Esophagus mucosa (tissue), 1 donor: ENCODE measurements at regions not wholly inside any gene's neighbourhood (a gene's known extent, or its start where the extent isn't known, plus 50 kb on each side); places are given as distances from the start of the nearest gene placed in this dataset.
"Not testable (repeated sequence)": the region's sequence is repeated elsewhere in the genome, so short reads cannot be mapped to it uniquely, and the experiment has no call there.

ENCODE experiments used
- ATAC-seq: fragments of 200-7000 bp; cut with Tn5 transposase; one replicate; pipeline ENCODE4 v1.9.1; 2020
- donor health status: DM: yes; HTN: yes; CAD: no.

GRCh38 chr16:29198231-29198630 is 208.3 kb downstream of the NPIPB11 start:
- ATAC-seq = no peak

GRCh38 chr16:29197494-29198100 is 208.9 kb downstream of the NPIPB11 start:
- not testable (repeated sequence) for ATAC-seq

DNA sequence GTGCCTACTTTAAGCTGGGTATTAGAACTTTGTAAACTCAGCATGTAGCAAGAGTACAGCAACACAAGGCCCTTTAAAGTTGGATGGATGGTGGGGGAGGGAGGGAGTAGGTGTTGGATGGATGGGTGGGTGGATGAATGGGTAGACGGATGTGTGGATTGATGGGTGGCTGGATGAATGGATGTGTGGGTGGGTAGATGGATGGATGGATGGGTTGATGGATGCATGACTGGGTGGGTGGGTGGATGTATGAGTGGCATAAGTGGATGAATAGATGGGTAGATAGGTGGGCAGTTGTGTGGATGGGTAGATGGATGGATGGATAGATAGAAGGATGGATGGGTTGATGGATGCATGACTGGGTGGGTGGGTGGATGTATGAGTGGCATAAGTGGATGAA is 209.8 kb downstream of the NPIPB11 start:
- ATAC-seq = not testable (repeated sequence)

- ATAC-seq = not testable (repeated sequence)
Measured at GRCh38 chr16:29195116-29195872, 210.4 kb downstream of the LAT start.

DNA sequence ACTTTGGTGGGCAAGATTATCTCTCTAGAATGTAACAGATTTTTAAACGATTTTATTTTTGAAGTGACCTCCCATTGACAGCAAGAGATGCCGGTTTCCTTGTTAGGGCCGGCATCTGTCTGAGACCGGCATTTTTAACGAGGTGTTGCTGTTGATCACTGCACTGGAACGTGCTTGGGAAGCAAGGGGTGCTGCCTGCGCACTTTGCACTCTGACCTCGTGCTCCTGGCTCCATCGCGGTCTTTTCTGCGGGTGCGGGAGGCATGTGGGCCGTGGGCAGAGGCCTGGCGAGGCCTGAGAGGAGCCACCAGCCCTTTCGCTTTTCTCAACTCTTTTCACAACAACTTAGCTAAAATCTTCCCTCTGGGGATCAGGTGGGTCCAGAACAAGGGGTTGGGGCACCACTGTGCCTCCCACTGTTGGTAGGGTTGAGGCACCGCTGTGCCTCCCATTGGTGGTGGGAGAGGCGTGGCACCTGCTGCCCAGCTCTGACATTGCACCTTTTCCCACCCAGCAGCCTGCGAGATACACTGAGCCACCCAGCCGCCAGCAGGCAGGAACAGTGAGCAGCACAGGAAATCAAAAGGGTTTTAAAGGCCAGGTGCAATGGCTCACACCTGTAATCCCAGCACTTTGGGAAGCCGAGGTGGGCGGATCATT is 209.5 kb downstream of the LAT start:
- ATAC-seq = not testable (repeated sequence)

GRCh38 chr16:29193634-29194033 is 208.8 kb downstream of the LAT start:
- not testable (repeated sequence) for ATAC-seq

DNA sequence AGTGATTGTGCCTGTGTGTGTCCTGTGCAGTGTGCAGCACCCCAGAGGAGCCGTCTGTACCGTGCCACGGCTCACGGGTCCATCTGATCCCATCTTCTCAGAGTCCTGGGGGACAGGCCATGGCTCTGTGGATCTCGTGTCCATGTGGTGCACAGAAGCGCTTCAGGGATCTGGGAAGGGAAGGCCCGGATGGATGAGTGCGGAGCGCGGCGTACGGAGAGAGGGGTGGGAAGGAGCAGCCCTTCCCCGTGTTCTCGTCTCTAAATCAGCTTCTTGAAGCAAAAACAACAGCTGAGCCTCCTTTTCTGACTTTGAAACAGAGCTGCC is 208.4 kb downstream of the LAT start:
- not testable (repeated sequence) for ATAC-seq

DNA sequence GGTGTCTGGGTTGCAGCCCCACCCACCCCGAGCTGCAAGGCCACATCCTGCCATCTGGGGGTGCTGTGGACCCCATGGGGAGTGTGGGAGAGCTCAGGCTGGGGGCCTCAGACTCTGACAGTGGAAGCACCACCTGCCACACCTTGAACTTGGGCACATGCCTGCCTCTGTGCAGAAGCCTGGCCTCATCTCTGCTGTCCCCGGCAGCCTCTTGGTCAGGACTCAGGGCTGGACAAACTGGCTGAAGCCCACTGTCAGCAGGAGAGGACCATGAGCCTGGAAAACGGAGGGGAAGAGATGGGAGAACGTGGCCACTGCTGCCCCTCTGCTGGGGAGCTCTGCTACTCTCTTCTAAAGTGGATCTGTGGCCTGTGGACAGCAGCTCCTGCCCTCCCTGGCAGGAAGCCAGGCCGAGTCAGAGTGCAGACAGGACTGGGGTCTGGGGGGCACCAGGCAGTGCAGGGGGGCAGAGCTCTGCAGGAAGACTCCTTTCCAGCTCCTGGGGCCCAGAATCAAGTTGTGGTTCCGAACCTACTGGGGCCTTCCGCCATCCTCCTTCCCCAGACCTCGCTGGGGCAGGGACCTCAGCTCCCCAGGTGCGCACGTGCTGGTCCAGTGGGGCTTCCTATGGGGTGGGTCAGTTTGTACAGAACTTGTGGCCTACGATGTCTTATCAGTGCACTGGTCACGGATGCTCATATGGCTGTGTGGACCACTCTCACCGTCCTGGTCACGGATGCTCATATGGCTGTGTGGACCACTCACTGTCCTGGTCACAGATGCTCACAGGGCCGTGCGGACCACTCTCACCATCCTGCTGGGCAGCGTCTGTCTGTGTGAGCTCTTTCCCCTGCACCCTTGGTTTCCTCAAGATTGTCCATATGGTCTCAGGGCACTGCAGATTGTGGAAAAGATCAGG is 207.7 kb downstream of the LAT start:
- ATAC-seq = peak; percentile 25

DNA sequence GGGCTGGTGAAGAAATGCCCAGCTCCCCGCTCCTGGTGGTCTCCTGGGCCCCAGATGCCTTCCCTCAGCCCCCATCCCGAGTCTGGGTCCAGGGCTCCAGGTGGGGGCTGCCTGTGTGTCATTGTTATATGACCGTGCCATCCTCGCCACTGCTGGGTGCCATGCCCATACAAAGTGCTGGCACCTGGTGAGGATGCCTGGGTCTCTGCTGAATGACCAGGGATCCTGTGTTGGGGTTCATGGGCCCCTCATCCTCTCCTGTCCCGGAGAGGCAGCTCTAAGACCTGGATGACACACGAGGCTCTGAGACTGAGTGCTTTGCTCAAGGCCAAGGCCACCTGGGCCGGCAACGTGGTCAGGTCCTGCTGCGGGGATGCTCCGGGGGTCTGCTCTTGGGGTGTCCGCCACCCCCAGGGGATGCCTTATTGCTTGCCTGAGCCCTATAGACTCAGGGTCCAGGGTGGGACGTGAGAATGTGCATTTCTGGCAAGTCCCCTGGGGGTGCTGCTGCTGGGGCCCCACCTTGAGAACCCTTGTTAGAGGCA is 206.9 kb downstream of the LAT start:
- not testable (repeated sequence) for ATAC-seq

- not testable (repeated sequence) for ATAC-seq
Measured at GRCh38 chr16:29190553-29191431, 205.9 kb downstream of the LAT start.

DNA sequence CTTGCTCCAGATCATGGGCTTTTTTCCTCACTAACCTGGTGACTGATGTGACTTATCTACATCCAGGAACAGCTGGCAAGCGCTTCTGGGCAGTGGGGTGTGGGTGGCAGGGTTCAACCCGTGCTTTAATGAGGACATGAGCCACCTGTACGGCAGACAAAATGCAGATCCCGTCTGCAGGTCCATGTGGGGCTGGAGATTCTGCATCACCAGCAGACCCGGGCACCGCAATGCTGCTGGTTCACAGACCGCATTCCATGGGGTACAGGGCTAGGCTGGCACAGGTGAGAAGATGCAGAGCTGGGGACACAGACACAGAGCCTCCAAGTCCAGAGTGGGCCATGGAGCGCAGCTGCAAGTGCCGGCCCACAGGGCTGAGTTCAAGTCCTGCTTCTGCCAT is 204.0 kb downstream of the LAT start:
- not testable (repeated sequence) for ATAC-seq

DNA sequence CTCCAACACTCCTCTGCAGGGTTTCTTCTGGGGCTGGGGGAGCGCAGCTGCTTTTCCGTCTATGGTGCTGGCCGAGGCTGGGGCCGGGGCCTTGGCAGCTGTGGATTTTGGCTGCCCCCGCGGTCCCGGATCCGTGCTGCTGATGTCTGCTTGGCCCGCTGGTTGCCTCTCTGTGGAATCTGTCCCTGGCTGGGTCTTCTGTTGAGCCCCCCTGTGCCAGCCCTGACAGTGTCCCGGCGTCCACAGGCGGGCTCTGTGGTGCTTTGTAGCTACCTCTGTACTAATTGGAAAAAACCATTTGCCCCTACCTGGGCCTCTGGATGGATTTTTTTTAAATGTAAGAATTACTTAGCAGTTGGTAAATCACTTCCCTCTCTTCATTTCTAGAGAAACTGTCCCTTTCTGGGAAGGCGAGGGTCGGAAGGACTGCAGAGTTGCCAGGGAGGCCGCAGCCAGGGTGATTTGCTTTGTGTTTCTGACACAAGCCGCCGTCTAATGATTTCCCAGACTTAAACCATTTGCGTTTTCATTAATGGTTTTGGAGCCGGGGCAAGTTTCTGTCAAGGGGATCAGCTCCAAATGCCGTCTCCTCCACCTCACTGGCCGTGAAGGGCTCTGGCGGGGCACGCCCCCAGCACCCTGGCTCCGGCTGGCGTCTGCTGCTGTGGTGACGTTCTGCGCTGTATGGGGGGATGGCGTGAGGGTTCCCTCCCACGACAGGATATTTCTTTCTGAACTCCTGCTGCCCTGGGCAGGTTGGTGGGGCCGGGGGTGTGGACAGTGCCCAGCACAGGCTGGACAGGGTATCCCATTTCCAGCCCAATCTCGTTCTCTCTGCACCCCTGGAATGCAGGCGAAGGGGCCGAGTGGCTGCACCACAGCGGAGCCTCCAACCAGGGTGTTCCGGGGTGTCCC is 201.7 kb downstream of the LAT start:
- ATAC-seq = not testable (repeated sequence)

GRCh38 chr16:29185872-29186271 is 201.0 kb downstream of the LAT start:
- not testable (repeated sequence) for ATAC-seq

DNA sequence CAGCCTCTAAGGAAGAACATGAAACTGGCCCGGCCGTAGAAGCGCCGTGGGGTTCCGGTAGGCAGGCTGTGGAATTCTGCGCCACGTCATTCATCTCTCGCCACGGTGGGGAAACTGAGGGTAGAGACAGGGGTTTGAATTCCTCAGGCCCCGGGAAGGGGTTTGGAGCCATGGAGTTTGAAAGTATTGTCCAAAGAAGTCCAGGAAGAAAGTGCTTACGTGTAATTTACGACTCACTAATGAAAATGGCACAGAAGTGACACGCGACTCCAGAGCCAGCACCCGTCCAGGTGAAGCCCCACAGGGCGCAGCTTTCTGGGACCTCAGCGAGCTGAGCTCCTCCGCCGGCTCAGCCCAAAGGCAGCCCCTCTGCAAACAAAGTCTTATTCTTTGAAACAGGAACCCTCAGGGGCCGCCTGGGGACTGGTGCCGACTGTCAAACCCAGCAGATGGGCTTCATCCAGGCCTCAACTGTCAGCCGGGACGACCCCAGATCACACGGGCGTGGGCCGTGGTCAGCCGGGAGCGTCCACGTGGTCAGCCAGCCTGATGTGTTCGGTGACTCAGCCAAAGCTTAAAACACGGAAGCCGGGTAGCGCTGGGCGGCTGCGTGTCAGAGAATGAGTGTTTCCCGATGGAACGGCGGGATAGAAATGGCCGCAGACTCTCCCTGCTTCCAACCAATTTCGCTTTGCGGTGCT is 200.0 kb downstream of the LAT start:
- not testable (repeated sequence) for ATAC-seq

DNA sequence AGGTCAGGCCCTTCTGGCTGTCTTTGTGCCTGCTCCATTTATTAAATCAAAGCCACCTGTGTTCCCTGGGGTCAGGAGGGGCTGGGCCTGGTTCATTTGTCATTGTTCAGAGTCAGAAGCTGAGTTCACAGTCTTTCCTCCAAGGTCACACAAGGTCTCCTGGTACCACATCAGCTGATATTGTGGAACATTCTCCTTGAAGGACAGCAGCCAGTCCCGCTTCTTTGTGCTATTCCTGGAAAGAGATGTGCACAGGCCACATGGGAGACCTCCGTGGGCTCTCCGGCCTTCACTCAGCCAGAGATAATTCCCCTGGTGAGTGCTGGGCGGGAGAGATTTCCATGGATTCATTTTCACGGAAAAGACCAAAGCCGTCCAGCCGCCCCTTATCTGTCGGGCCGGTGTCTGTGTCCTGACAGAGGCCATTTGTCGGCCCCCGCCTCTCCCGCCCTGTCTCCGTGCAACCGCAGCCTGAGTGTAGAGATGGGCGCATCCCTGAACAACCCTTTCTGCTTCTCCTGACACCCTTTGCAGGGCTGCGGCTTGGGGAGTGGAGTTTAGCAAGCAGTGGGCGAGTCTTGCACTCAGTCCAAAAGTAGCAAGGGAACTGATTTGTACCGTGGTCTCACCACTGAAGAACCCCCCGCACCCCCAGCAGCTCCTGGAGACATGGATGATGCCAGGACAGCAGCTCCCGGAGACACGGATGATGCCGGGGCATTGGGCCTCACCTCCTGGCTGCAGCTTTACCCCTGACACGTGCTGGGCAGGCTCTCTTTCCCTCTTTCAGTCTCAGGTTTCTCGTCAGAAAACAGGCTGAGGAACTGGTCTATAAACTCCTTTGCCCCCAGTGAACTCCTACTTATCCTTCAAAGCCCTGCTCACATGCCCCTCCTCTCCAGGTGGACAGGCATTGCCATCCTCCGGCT is 198.4 kb downstream of the LAT start:
- not testable (repeated sequence) for ATAC-seq

- ATAC-seq = no peak
Measured at GRCh38 chr16:29182501-29182900, 197.6 kb downstream of the LAT start.

DNA sequence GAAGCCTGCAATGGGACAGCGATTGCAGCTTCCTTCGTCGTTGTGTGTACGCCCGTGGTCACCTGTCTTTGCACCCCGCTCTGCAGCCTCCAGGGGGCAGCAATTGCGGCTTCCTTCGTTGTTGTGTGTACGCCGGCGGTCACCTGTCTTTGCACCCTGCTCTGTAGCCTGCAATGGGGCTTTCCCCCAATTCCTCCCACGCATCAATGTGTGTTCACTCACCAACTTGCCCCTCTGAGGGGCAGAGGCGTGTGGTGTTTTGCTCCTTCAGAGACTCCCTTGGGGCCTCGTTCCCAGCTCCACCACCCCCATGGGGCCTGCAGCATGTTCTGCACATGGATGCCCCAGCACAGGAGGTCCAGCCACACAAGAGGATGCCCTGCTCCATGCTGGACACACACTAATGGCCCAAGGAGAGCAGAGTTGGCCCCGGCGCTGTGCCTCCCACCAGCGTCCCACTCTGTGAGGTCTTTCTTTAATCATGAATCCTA is 197.1 kb downstream of the LAT start:
- ATAC-seq = not testable (repeated sequence)

- not testable (repeated sequence) for ATAC-seq
Measured at GRCh38 chr16:29181254-29181780, 196.5 kb downstream of the LAT start.
